ENCODE measurements at regions not wholly inside any gene's neighbourhood (a gene's known extent, or its start where the extent isn't known, plus 50 kb on each side); places are given as distances from the start of the nearest gene placed in this dataset.
"Not testable (repeated sequence)": the region's sequence is repeated elsewhere in the genome, so short reads cannot be mapped to it uniquely, and the experiment has no call there.

DNA sequence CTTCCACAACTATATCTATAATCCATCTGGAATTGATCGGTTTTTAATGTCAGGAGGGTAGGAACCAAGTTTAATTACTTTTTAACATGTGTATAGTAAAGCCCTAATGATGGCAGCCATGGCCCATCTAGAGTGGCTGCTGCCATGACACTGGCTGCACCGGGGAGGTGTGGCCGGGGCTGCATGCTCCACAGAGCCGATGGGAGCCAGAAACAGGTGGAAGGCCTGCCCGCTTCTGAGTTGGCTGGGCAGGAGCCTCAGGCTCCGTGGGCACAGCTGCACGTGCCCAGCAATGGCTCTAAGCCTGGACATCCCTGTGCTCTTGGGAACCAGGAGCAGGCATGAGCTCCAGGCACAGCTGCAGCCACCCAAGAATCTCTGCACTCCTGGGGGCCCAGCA lies 73.0 kb downstream of the GBP6 start:
- no peak for DNase-seq

DNA sequence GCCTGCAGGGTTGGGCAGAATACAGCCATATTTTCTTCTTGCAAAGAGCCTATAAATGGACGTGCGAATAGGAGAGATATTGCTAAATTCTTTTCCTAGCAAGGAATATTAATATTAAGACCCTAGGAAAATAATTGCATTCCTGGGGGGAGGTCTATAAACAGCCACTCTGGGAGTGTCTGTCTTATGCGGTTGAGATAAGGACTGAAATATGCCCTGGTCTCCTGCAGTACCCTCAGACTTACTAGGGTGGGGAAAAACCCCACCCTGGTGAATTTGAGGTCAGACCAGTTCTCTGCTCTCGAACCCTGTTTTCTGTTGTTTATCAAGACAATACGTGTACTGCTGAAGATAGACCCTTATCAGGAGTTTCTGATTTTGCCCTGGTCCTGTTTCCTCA lies 74.4 kb downstream of the GBP6 start:
- not testable (repeated sequence) for DNase-seq

DNA sequence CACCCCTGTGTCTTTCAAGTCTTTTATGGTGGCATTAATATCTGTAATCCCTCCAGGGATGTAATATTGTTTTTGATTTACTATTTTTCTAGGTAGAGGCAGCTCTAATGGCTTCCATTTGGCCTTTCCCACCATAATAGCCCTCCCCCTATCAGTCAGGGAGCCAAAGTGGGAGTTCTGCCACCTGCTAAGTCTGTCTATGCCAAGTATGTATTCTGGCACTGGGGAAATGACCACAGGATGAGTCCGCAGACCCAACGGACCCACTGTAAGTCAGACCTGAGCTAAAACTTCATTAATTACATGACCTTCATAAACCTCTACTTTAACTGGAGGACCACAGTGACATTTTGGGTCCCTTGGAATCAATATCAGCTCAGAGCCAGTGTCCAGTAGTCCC lies 77.1 kb downstream of the GBP6 start:
- no peak for DNase-seq

DNA sequence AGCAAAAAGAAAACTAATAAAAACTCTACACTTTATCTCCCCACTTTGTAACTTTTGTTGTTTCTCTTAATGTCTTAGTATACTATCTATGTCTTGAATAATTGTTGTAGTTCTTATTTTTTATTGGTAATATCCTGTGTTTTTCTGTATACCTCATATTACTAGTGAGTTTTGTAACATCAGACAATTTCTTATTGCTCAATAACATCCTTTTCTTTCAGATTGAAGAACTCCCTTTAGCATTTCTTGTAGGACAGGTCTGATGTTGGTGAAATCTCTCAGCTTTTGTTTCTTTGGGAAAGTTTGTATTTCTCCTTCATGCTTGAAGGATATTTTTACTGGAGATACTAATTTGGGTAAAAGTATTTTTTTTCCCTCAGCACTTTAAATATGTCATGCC lies 79.8 kb upstream of the LRRC8B start:
- DNase-seq = no peak

DNA sequence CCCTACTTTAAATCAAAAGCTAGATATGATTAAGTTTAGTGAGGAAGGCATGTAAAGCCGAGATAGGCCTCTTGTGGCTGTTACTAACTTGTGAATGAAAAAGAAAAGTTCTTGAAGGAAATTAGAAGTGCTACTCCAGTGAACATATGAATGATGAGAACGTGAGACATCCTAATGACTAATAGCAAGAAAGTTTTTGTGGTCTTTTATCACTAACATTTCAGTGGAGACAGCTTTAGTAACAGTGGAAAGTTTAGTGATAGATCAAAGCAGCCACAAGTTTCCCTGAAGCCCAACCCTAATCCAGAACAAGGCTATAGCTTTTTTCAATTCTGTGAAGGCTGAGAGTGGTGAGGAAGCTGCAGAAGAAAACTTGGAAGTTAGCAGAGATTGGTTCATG lies 73.6 kb upstream of the LRRC8B start:
- DNase-seq = no peak

DNA sequence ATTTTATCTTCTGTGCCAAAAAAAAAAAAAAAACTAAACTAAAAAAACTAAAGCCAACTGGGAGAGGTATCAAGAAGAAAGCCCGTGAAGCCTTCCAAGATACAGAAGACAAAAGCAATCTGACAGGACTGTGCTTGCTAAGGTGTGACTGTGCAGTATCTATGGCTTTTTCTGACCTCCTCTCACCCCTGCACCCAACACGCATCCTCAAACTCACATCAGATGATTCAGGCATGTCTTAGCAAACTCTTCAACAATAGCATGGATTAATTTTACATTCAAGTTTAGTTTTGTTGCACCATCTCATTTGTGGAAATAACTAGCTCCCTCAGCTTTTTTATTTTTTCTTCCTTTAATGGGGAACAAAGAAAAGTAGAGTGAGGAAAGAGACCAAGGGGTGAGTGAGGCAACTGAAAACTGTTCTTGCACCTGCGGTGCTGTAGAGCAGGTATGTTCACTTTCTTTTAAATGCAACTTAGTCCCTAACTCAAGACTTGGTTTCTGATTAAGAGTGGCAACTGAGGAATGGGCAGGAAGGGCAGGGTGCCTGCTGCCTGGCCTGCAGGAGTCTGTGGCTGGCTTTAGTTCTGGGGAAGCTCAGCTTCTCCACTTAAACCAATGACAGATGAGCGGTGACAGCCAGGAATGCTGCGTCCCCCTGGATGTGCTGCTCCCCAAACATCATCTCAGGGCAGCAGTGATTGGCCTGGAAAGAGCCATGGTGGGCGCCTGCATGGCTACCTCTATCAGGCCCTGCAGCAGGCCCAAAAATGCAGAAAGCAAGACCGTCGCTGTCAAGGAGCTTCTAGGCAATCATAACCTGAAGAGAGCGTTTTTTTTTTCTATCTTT lies 71.3 kb upstream of the LRRC8B start:
- DNase-seq = no peak

DNA sequence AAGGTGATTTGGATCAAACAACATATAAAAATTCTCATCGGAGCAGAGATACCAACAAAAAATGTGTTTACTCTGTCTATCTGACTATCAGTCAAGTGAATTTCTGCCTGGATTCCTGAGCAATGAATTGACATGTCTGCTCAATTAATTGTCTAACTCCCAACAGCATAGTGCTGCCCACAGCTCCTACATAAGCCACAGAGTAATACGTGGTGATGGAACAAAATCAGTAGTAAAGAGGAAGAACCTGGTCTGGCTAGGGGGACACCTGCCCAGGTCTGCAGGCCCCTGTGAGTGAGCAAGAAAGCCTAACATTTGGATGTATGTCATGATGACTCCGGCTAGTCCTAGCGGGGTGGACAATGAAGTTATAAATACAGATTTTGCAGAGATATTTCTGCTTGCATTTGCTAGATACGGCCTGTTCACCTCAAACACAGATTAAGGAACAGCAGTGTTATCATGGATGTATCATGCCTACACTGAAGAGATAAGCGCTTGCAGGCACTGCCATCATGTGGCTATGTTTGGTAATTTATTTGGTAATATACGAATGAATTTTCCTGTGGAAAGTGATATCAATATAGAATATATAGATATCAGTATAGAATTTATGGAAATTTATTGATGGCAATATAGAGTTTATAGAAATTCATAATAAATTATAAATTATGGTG lies 69.6 kb upstream of the LRRC8B start:
- DNase-seq = peak; percentile 21

DNA sequence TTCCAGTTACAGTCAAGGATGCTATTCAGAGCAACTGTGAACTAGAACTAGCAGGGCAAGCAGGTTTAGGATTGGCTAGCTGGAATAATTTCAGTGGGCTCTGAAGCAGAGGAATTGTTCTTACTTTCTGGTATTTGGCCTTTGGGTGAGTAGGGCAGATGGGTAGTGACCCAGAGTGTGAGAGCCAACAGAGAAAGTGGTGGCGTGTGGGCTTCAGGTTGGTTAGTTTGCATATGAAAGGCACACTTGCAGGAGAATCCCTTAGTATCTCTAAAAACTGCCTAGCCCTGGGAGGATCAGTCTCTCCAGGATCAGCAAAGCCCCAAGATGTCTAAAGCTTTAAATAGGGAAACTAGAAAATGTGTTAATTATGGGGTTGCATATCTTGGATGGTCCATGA lies 67.6 kb upstream of the LRRC8B start:
- DNase-seq = no peak

DNA sequence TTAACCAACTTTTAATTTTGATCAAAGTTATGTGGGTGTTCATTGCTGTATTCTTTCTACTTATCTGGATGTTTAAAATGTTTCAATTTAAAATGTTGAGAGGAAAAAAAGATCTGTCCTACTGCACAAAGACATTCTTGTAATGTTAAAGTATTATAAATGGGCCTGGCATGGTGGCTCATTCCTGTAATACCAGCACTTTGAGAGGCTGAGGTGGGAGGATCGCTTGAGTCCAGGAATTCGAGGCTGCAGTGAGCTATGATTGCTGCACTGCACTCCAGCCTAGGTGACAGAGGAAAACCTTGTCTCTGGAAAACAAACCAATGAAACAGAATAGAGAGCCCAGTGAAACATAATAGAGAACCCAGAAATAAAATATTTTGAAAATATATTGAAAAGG lies 65.5 kb upstream of the LRRC8B start:
- DNase-seq = no peak

DNA sequence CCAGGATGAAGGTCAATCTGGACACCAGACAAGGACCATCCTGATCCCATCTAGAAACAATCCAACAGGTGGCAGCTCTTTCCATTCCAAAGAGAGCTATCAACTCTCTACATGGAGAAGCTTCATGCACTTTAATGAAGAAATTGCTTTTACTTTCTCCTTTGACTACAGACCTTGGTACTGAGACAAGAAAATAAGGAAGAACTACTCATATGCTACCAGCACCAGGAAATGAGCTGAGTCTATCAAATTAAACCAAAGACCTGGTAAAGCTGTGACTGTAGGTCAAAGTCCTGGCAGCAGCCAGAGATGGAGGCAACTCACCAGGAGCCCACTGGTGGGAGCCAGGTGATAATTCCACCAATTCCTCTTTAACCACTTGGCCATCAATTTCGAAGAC lies 64.3 kb upstream of the LRRC8B start:
- no peak for DNase-seq

DNA sequence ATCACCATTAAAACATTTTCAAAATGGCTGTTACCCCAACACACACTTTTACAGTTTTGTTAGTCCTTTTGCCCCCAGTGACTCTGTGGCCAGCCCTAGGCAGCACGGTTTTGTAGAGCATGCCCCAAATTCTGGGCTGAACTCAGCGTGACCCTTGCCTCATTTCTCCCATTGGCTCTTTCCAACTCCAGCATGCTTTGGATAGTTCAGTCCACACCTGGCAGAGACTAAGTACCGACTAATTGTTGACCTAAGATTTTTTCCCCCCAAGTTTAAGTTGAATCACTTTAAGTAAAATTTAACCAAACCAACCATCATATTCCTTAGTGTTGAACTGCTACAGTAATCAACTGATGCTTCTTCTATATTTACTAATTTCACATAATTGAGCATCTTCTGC lies 62.4 kb upstream of the LRRC8B start:
- no peak for DNase-seq

DNA sequence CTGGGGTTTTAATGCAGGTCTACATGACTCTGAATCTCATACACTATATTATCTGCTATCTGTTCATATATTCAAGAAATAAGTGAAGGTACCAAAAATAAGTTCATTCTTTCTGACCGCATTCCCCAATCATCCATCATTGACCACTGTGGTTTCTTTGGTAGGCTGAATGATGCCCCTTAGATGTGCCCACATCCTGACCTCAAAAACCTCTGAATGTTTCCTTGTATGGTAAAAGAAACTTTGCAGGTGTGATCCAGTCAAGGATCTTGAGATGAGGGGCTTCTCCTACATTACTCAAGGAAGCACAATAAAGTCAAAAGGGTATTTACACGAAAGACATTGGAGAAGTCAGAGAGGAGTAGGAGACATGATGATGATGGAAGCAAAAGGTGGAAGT lies 60.6 kb upstream of the LRRC8B start:
- no peak for DNase-seq

DNA sequence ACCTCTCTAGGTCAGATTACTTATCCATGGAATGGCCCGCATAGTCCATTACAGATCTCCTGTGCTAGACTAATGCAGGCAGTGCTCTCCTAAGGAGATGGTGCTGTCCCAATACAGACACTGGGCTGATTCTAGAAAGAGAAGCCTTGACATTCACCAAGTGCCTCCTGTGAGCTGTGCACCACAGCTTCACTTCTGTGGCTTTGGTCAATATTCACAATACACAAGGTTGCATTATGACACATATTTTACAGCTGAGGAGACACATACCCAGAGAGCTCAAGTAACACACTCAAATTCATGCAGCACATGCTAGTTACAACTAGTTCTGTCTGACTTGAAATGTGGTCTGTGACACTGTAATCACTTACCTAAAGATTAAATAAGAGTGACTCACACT lies 59.4 kb upstream of the LRRC8B start:
- DNase-seq = no peak

DNA sequence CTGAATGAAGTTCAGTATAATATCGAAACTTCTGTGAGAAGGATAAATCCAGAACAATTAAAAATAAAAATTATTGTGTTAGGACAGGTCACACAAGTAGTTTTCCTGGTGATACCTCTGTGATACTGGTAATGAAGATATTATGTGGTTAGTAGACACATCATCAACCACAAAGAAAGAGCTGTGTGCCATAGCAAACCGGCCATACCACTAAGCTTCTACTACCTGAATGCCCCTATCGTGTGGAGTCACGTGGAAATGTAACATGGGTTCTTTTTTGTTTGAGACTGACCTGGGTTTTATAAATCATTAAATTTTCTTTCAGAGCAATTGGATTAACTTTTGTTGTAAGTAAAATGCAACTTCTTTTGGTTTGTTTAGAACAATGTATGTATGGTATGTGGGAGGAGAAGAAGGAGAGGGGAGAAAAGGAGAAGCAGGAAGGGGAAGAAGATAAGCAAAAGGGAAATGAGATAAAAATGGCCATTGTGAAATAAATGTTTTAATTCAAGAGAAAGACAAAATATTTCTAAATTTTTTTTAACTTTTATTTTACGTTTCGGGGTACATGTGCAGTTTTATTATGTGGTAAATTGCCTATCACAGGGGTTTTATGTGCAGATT lies 58.2 kb upstream of the LRRC8B start:
- DNase-seq = no peak

DNA sequence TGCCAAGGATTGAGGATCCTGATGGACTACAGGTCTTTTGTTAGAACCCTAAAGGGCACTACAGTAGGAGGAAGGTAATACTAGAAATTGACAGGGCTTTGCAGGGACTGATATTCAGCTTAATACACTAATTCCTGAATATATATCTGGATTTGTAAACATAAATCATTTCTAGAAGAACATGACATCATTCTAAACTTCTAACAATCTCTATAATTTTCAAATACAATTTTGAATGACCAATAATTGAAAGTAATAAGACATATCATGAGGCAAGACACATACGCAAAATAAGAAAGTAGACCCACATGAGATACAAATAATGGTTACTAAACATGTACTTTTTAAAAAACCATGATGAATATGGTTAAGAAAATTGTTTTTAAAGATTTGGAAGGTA lies 52.4 kb upstream of the LRRC8B start:
- no peak for DNase-seq

DNA sequence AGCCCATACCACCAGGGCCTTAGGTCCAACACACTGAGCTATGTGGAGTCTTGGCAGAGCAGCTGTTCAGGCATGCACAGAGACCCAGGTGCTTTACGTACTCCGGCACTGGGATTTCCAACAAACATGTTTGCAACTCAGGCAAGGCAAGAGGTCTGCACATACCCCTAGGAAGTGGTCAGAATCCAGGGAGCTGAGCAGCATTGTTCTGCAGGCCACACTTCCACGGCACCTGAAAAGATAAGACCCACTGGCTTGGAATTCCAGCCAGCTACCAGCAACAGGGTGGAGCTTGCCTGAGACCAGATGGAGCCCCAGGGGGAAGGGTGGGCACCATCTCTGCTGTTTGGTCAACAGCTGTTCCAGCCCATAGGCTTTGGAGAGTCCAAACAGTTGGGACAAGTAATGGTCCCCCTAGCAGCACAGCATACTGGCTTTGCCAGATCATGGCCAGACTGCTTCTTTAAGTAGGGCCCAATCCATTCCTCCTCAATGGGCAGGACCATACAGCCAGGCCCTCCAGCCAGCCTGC lies 51.7 kb upstream of the LRRC8B start:
- DNase-seq = no peak
